Esophagus mucosa (tissue), 1 donor: ENCODE measurements at regions not wholly inside any gene's neighbourhood (a gene's known extent, or its start where the extent isn't known, plus 50 kb on each side); places are given as distances from the start of the nearest gene placed in this dataset.

Experiments used
- ATAC-seq: fragments of 200-7000 bp; cut with Tn5 transposase; one replicate; pipeline ENCODE4 v1.9.1; 2020
- donor health status: DM: yes; HTN: yes; CAD: no.

- ATAC-seq: no peak
These were observed 180.6 kb upstream of the HDAC4 start for GRCh38 chr2:239581352-239581901.

GRCh38 chr2:239580199-239580527 is 179.3 kb upstream of the HDAC4 start:
- ATAC-seq: no peak

GRCh38 chr2:239579524-239580198 is 178.8 kb upstream of the HDAC4 start:
- no peak for ATAC-seq

- ATAC-seq: no peak
These were observed 178.3 kb upstream of the HDAC4 start for GRCh38 chr2:239579081-239579480.

GRCh38 chr2:239578381-239578780 is 177.6 kb upstream of the HDAC4 start:
- ATAC-seq: no peak

GRCh38 chr2:239577935-239578334 is 177.1 kb upstream of the HDAC4 start:
- no peak for ATAC-seq

- ATAC-seq: no peak
These were observed 176.2 kb upstream of the HDAC4 start for GRCh38 chr2:239576784-239577685.

GRCh38 chr2:239575931-239576445 is 175.2 kb upstream of the HDAC4 start:
- ATAC-seq: no peak

- no peak for ATAC-seq
These were observed 173.8 kb upstream of the HDAC4 start for GRCh38 chr2:239574434-239575156.

- no peak for ATAC-seq
These were observed 173.2 kb upstream of the HDAC4 start for GRCh38 chr2:239574054-239574433.

GRCh38 chr2:239570971-239571520 is 170.2 kb upstream of the HDAC4 start:
- ATAC-seq: no peak

- no peak for ATAC-seq
These were observed 169.6 kb upstream of the HDAC4 start for GRCh38 chr2:239570216-239570925.

GRCh38 chr2:239569401-239570090 is 168.7 kb upstream of the HDAC4 start:
- peak; percentile 44 for ATAC-seq

GRCh38 chr2:239568601-239569000 is 167.8 kb upstream of the HDAC4 start:
- no peak for ATAC-seq

- ATAC-seq: no peak
These were observed 167.0 kb upstream of the HDAC4 start for GRCh38 chr2:239567786-239568185.

- no peak for ATAC-seq
These were observed 166.3 kb upstream of the HDAC4 start for GRCh38 chr2:239566995-239567568.

GRCh38 chr2:239566162-239566994 is 165.6 kb upstream of the HDAC4 start:
- no peak for ATAC-seq

GRCh38 chr2:239564587-239564986 is 163.8 kb upstream of the HDAC4 start:
- no peak for ATAC-seq

- no peak for ATAC-seq
These were observed 162.7 kb upstream of the HDAC4 start for GRCh38 chr2:239563561-239563960.

- ATAC-seq: no peak
These were observed 160.7 kb upstream of the HDAC4 start for GRCh38 chr2:239561446-239562001.
